Coronary artery (tissue), 2 donors: ENCODE measurements at regions not wholly inside any gene's neighbourhood (a gene's known extent, or its start where the extent isn't known, plus 50 kb on each side); places are given as distances from the start of the nearest gene placed in this dataset.

Experiments
- DNase-seq: peaks from one replicate; pipeline ENCODE4 v3.0.0-alpha.2; 2017; ENCODE audit warnings: low spot score
- H3K27ac ChIP-seq, 2 donors: fragments of 200-600 bp; sonication (generic); one replicate each; pipeline ENCODE4 v1.5.1; 2016 to 2019
- H3K4me3 ChIP-seq: fragments of 200-600 bp; sonication (generic); 2 replicates; pipeline ENCODE4 v1.5.1; 2016; ENCODE audit warnings: mild to moderate bottlenecking, moderate library complexity
- CTCF ChIP-seq: fragments of 200-600 bp; sonication (generic); IDR thresholded peaks from one replicate; pipeline ENCODE4 v1.5.1; 2019; ENCODE audit warnings: antibody characterized with exemption

GRCh38 chr6:18584372-18584771 lies 197.2 kb downstream of the RNF144B start:
- no peak overlapping the region for H3K4me3 ChIP-seq
- no peak overlapping the region for H3K27ac ChIP-seq
- no peak for DNase-seq
- TF ChIP-seq CTCF = no peak

- DNase-seq = no peak
- no peak for TF ChIP-seq CTCF
Observed at GRCh38 chr6:18585032-18585573, 198.0 kb downstream of the RNF144B start.

GRCh38 chr6:18586133-18586532 lies 199.0 kb downstream of the RNF144B start:
- Histone ChIP-seq H3K27ac (no peak overlapping the region), H3K4me3 (no peak overlapping the region)
- TF ChIP-seq CTCF = no peak
- DNase-seq = no peak

More at GRCh38 chr6:18585032-18585573, 198.0 kb downstream of the RNF144B start:
- H3K4me3 ChIP-seq = no peak overlapping the region
- no peak overlapping the region for H3K27ac ChIP-seq

- peak; percentile 86 for TF ChIP-seq CTCF
- peak overlapping the region; percentile 72 to 82 for H3K27ac ChIP-seq
- peak overlapping the region; percentile 44 for H3K4me3 ChIP-seq
- no peak for DNase-seq
Observed at GRCh38 chr6:18595774-18596530, 208.8 kb downstream of the RNF144B start.

- DNase-seq = no peak
- peak overlapping the region; percentile 72 to 82 for H3K27ac ChIP-seq
- no peak for TF ChIP-seq CTCF
- peak overlapping the region; percentile 44 for H3K4me3 ChIP-seq
Observed at GRCh38 chr6:18596531-18596835, 209.3 kb downstream of the RNF144B start.

GRCh38 chr6:18598551-18599264 lies 211.6 kb downstream of the RNF144B start:
- Histone ChIP-seq H3K4me3 (no peak overlapping the region), H3K27ac (no peak overlapping the region)
- no peak for TF ChIP-seq CTCF
- DNase-seq = no peak
